Cardiac muscle cell (in vitro differentiated cells and primary cell): ENCODE measurements at regions not wholly inside any gene's neighbourhood (a gene's known extent, or its start where the extent isn't known, plus 50 kb on each side); places are given as distances from the start of the nearest gene placed in this dataset.

Source experiments
- DNase-seq, 2 donors: peaks; one replicate each; pipeline versions ENCODE4 v3.0.0 to v3.0.0-alpha.2; 2010 to 2017; ENCODE audit warnings: low read depth in 1 of 2, low spot score in 1 of 2
- H3K27ac ChIP-seq: fragments of 200-600 bp; sonication (generic); 2 replicates; pipeline ENCODE4 v1.5.1; 2016
- H3K27me3 ChIP-seq: fragments of 200-600 bp; sonication (generic); 2 replicates; pipeline ENCODE4 v1.6.0; 2016; ENCODE audit warnings: control low read depth
- H3K36me3 ChIP-seq: fragments of 200-600 bp; sonication (generic); 2 replicates; pipeline ENCODE4 v1.5.1; 2016; ENCODE audit warnings: control low read depth
- H3K4me1 ChIP-seq: fragments of 200-600 bp; sonication (generic); 2 replicates; pipeline ENCODE4 v1.8.1; 2017; ENCODE audit warnings: low read depth, mild to moderate bottlenecking, mixed run types
- H3K4me3 ChIP-seq: fragments of 200-600 bp; sonication (generic); 2 replicates; pipeline ENCODE4 v1.5.1; 2016; ENCODE audit warnings: mild to moderate bottlenecking
- H3K9me3 ChIP-seq: fragments of 200-600 bp; sonication (generic); 2 replicates; pipeline ENCODE4 v1.5.1; 2017; ENCODE audit warnings: low read depth, mild to moderate bottlenecking, control low read depth
- CTCF ChIP-seq: IDR thresholded peaks from 2 replicates; pipeline ENCODE4 v1.5.1; 2012; ENCODE audit warnings: low read depth, mild to moderate bottlenecking, low read length

- Histone ChIP-seq H3K27ac (no peak overlapping the region), H3K36me3 (no peaks in the 10 kb centered on the region), H3K27me3 (no peaks in the 10 kb centered on the region), H3K9me3 (no peaks in the 10 kb centered on the region), H3K4me3 (no peak overlapping the region), H3K4me1 (peaks cover 6% of the 10 kb centered on the region)
- TF ChIP-seq CTCF = peak; percentile 64
- DNase-seq = peak in 1 of 2 donors; percentile 70
These were observed 273.3 kb upstream of the TCF4 start for GRCh38 chr18:55861266-55861665.

DNA sequence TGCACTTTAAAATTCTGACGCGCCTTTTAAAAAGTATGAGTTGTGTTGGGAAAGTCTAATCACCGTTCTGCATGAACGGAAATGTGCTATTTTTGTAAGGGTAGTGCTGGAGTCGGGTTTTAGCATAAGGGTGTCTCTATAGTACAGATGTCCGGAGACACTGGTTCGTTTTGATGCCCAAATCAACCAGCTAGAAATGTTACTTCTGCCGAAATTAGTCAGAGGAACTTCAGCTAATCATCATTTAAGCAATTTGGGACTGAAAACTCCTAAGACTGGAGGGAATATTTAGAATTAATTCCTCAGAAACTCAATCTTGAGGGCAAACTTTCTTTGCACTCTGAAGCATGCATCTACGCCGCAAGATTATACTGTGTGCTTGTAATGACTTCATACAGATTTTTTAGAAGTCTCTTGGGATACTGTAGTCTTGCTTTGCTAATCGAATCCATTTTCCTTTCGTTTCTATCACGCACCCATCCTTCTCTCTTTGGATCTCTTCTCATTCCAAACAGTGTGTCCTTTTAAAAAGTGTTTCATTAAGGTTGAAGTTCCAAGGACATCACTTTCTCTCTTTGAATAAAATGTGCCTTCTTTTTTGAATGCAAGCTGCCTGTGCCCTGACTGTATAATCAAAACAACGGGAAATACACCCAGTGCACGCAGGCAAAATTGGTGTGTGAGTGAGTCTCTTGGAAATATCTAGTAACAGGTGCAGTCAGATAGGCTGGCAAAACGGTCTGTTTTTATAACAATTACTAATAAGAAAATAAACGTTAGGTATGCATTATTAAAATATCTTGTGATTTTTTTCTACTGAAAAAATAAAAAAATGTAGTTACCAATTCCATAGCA is 270.9 kb upstream of the TCF4 start:
- no peak for TF ChIP-seq CTCF
- no peak overlapping the region for H3K27ac ChIP-seq
- no peak overlapping the region for H3K4me3 ChIP-seq
- no peaks in the 10 kb centered on the region for H3K9me3 ChIP-seq
- H3K36me3 ChIP-seq = no peaks in the 10 kb centered on the region
- no peaks in the 10 kb centered on the region for H3K27me3 ChIP-seq
- H3K4me1 ChIP-seq = peaks cover 10% of the 10 kb centered on the region
- DNase-seq = peak in 1 of 2 donors; percentile 31

DNA sequence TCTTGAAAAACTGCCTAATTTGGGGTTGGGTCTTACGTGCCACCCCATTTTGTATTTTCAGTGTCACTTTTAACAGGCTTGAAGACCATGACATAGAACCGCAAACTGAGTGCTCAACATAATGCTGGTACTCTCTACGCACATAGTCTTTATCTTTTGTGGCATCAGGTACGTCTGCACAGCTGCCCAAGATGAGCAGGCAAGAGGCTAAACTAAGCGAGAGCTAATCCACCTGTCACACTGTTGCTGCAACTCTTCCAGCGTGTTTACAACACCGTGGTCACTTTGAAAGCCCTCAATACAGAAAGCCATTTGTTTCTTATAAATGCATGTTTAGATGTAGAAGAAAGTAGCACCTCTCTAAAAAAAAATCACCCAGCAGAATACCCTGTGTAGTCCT is 270.0 kb upstream of the TCF4 start:
- Histone ChIP-seq H3K4me1 (peaks cover 10% of the 10 kb centered on the region), H3K4me3 (no peak overlapping the region), H3K27ac (no peak overlapping the region), H3K9me3 (no peaks in the 10 kb centered on the region), H3K36me3 (no peaks in the 10 kb centered on the region), H3K27me3 (no peaks in the 10 kb centered on the region)
- DNase-seq = no peak
- no peak for TF ChIP-seq CTCF

DNA sequence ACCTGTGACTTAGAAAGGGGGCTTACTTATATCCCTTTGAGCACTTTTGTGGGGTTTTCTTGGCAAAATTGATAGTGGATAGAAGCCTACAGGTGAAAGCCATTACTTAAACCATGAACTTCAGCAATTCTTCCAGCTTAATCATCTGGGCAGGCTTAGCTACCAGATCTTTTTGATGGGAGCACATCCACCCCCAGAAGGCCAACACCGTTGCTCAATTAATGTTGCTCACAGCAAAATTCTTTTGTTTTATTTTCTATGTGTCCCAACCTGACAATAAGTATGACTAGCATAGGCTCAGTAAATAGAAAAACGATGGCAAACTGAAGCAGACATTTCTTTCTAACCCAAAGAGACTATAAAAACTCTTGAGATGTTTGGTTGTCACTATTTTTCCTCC is 269.4 kb upstream of the TCF4 start:
- no peak for TF ChIP-seq CTCF
- H3K4me1 ChIP-seq = peaks cover 10% of the 10 kb centered on the region
- no peak for DNase-seq
- no peak overlapping the region for H3K27ac ChIP-seq
- no peaks in the 10 kb centered on the region for H3K36me3 ChIP-seq
- H3K9me3 ChIP-seq = no peaks in the 10 kb centered on the region
- H3K4me3 ChIP-seq = no peak overlapping the region
- no peaks in the 10 kb centered on the region for H3K27me3 ChIP-seq

DNA sequence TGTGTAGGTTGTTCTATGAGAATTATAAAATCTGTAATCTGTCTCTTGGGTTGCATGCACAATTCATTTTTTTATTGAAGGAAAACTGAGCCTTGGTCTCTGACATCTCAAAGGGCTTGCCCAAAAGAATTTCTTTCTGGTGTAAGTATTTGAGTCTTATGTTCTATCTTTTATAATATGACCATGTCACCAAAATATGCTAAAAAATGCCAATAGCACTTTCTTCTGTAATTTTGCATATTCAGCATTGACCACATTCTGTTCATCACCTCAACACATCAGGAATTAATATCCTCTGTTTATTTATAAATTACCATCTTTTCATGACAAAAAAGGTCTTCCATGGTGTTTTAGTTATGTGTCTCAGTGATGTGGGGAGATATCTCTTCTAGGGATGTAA is 268.7 kb upstream of the TCF4 start:
- Histone ChIP-seq H3K4me1 (peaks cover 10% of the 10 kb centered on the region), H3K4me3 (no peak overlapping the region), H3K36me3 (no peaks in the 10 kb centered on the region), H3K27ac (no peak overlapping the region), H3K9me3 (no peaks in the 10 kb centered on the region), H3K27me3 (no peaks in the 10 kb centered on the region)
- TF ChIP-seq CTCF = no peak
- no peak for DNase-seq
